Activated CD8-positive, alpha-beta T cell treated with anti-CD3 and anti-CD28 coated beads for 36 hours (primary cell): ENCODE measurements at regions not wholly inside any gene's neighbourhood (a gene's known extent, or its start where the extent isn't known, plus 50 kb on each side); places are given as distances from the start of the nearest gene placed in this dataset.

Source experiments
- ATAC-seq: fragments of 200-7000 bp; cut with Tn5 transposase; one replicate; pipeline ENCODE4 v1.10.0; 2021; ENCODE audit warnings: mild to moderate bottlenecking, moderate library complexity
- CTCF ChIA-PET: fragments of 350-600 bp; sonication (Branson Sonifier 250); formaldehyde crosslinking; loops from one replicate; lab custom pipeline; 2021; ENCODE audit warnings: antibody characterized with exemption; lab: Charles Lee
- POLR2A ChIA-PET: fragments of 350-600 bp; sonication (Branson Sonifier 250); formaldehyde crosslinking; loops from one replicate; lab custom pipeline; 2021; ENCODE audit warnings: antibody characterized with exemption; lab: Charles Lee
- DNase-seq: peaks from one replicate; pipeline ENCODE4 v3.0.0-alpha.2; 2020
- H3K27ac Mint-ChIP-seq: one replicate; pipeline ENCODE4 v1.8.0; 2021; ENCODE audit warnings: mild to moderate bottlenecking, mixed read lengths
- H3K27me3 Mint-ChIP-seq: one replicate; pipeline ENCODE4 v1.8.0; 2021; ENCODE audit warnings: mixed read lengths
- H3K36me3 Mint-ChIP-seq: one replicate; pipeline ENCODE4 v1.8.0; 2021; ENCODE audit warnings: low read depth, mixed read lengths
- H3K4me1 Mint-ChIP-seq: one replicate; pipeline ENCODE4 v1.8.0; 2021; ENCODE audit warnings: low read depth, mixed read lengths
- H3K4me3 Mint-ChIP-seq: one replicate; pipeline ENCODE4 v1.8.0; 2021; ENCODE audit warnings: mild to moderate bottlenecking, moderate library complexity, mixed read lengths
- H3K9me3 Mint-ChIP-seq: one replicate; pipeline ENCODE4 v1.8.0; 2021; ENCODE audit warnings: mixed read lengths
- intact Hi-C: fragments of 100-400 bp; cut with micrococcal nuclease; formaldehyde crosslinking; loops from one replicate; pipeline ENCODE4 v1.10.0; 2022
- TF ChIP-seq, protein P1 (sequence below): fragments of 200-600 bp; IDR thresholded peaks from one replicate; pipeline ENCODE4 v1.8.0; 2022; ENCODE audit warnings: antibody characterized with exemption, mild to moderate bottlenecking

DNA sequence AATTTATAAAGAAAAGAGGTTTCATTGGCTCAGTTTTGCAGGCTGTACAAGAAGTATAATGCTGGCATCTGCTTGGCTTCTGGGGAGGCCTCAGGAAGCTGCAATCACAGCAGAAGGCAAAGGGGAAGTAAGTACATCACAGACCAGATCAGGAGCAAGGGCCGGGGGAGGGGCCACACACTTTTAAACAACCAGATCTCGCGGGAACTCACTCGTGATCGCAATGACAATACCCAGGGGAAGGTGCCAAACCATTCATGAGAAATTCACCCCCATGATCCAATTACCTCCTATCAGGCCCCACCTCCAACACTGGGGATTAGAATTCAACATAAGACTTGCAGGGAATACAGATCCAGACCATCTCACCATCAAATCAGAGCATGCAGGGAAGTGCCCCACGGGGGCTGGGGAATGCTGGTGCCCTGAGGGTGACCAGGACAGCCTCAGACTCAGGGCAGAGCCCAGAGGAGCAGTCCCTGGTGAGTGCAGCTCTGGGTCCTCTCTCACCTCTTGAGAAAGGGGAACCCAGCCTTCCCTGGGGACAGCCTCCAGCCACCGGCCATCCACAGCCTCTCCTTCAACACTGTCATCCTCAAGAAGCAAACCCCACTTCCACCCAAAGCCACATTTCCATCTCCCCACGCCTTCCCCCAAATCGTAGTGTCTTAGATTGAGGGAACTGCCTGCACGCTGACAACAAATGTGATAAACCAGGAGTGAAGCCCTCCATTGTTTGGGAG, 80.7 kb downstream of the ANKRD60 start:
- DNase-seq (no peak), ATAC-seq (no peak)
- ChIA-PET POLR2A (no interaction called here), CTCF (no interaction called here)
- Mint-ChIP-seq H3K27ac (no peak overlapping the region), H3K9me3 (no peaks in the 10 kb centered on the region), H3K27me3 (peaks cover 35% of the 10 kb centered on the region), H3K36me3 (no peaks in the 10 kb centered on the region), H3K4me1 (no peaks in the 10 kb centered on the region), H3K4me3 (no peak overlapping the region)
- intact Hi-C loops, result no loop called here
- TF ChIP-seq, protein P1, sequence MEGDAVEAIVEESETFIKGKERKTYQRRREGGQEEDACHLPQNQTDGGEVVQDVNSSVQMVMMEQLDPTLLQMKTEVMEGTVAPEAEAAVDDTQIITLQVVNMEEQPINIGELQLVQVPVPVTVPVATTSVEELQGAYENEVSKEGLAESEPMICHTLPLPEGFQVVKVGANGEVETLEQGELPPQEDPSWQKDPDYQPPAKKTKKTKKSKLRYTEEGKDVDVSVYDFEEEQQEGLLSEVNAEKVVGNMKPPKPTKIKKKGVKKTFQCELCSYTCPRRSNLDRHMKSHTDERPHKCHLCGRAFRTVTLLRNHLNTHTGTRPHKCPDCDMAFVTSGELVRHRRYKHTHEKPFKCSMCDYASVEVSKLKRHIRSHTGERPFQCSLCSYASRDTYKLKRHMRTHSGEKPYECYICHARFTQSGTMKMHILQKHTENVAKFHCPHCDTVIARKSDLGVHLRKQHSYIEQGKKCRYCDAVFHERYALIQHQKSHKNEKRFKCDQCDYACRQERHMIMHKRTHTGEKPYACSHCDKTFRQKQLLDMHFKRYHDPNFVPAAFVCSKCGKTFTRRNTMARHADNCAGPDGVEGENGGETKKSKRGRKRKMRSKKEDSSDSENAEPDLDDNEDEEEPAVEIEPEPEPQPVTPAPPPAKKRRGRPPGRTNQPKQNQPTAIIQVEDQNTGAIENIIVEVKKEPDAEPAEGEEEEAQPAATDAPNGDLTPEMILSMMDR, result no peak

DNA sequence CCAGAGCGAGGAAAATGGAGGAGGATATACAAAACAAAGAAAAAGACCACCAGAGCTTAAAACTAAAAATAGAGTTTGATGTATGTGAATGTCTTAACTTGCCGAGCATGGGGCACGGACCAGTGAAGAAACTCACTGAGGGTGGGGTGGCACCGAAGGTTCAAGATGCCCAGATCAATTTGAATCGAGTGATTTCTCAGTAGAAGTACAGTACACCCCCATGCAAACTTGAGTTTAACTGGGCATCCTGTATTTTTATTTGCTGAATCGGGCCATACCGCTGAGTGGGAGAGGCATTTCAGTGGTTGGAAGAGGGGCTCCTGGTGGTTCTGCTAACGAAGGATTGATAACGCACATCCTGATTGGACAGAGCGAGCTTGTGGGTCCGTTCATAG, 81.7 kb downstream of the ANKRD60 start:
- Mint-ChIP-seq H3K27me3 (peaks cover 28% of the 10 kb centered on the region), H3K4me3 (no peak overlapping the region), H3K27ac (no peak overlapping the region), H3K36me3 (no peaks in the 10 kb centered on the region), H3K9me3 (no peaks in the 10 kb centered on the region), H3K4me1 (no peaks in the 10 kb centered on the region)
- ChIA-PET CTCF (no interaction called here), POLR2A (interaction anchor here (0.7 kb wide), 1 partner anchor 625 kb away, joined by 4 read pairs; no protein-coding TSS in a partner anchor)
- TF ChIP-seq, protein P1, result no peak
- DNase-seq (no peak), ATAC-seq (no peak)
- intact Hi-C loops, result no loop called here

DNA sequence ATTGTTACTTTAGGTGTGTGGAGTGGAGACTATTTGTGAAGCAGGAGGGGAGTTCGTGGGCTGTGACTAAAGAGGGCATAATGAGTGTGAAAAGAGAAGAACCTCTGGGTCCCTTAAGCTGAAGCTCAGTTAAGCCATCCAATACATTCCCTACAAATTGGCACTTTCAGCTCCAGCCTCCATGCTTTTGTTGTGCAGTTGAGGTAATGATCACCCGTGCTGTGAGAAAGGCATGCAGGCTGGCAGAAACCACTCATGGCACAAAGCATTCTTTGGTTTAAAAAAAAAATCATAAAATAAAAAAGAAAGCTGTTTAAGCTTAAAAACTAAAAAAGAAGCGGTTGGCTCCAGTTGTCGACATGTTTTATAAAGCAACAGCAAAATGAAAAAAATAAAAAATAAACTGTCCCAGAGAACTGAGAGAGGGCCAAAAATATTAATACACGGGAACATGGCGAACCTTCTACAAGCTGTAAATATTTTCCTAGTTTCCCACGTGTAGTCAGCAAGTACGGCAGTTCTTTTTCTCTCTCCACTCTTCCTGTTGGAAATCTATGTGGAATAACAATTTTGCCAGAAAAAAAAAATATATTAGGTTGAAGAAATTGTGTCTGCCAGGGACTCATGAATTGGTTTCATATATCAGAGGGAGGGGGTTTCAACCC, 82.2 kb downstream of the ANKRD60 start:
- Mint-ChIP-seq H3K27ac (no peak overlapping the region), H3K27me3 (peaks cover 28% of the 10 kb centered on the region), H3K9me3 (no peaks in the 10 kb centered on the region), H3K36me3 (no peaks in the 10 kb centered on the region), H3K4me1 (no peaks in the 10 kb centered on the region), H3K4me3 (no peak overlapping the region)
- TF ChIP-seq, protein P1, result no peak
- ChIA-PET POLR2A (interaction anchor here (0.7 kb wide), 1 partner anchor 624 kb away, joined by 4 read pairs; no protein-coding TSS in a partner anchor), CTCF (interaction anchor here (0.6 to 1.0 kb wide), 2 partner anchors 9 to 63 kb away, joined by 3 to 4 read pairs; no protein-coding TSS in a partner anchor)
- intact Hi-C loops, result no loop called here
- ATAC-seq (no peak), DNase-seq (no peak)

DNA sequence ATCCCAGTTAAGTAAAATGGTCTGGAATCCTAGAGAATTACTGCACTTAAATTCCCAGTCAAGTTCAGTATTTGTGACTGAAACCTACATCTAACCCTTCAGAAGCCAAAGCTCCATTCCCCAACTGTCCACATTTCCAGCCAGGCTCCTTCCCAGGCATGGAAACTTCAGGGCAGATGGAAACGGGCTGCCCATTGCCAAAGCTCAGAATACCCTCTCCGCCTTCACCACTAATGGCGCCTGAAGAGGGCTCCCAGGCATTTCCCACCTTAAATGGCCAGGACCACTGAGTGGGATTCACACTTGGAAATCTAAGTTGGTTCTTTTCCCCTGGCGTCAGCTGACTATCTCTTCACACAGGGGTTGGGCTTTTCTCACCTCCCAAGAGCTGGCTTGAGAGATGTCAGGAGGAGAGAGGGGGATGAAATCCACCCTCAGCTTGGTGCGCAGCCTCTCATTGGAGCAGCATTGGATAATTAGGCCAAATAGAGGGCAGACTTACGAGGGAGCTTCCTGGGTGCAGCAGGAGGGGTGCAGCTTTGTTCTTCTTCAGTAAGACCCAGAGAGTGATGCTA, 82.9 kb downstream of the ANKRD60 start:
- POLR2A ChIA-PET, result no interaction called here
- Mint-ChIP-seq H3K4me3 (no peak overlapping the region), H3K9me3 (no peaks in the 10 kb centered on the region), H3K36me3 (no peaks in the 10 kb centered on the region), H3K4me1 (no peaks in the 10 kb centered on the region), H3K27me3 (peaks cover 23% of the 10 kb centered on the region), H3K27ac (no peak overlapping the region)
- DNase-seq (no peak), ATAC-seq (no peak)
- TF ChIP-seq, protein P1, result no peak
- CTCF ChIA-PET, result interaction anchor here (0.6 to 1.0 kb wide), 3 partner anchors 10 to 64 kb away, joined by 3 to 4 read pairs (median 3); no protein-coding TSS in a partner anchor
- intact Hi-C loops, result no loop called here
